ENCODE measurements at regions not wholly inside any gene's neighbourhood (a gene's known extent, or its start where the extent isn't known, plus 50 kb on each side); places are given as distances from the start of the nearest gene placed in this dataset.

GRCh38 chr18:40662898-40663437 is 1292.1 kb upstream of the PIK3C3 start:
- TF ChIP-seq EZH2 (IDR thresholded peaks at IDR 0.05; ENCODE audit: borderline replicate concordance, low read length) (no peak), CTCF (IDR thresholded peaks at IDR 0.05; ENCODE audit: low read length) (no peak)
